ENCODE measurements at regions not wholly inside any gene's neighbourhood (a gene's known extent, or its start where the extent isn't known, plus 50 kb on each side); places are given as distances from the start of the nearest gene placed in this dataset.

DNA sequence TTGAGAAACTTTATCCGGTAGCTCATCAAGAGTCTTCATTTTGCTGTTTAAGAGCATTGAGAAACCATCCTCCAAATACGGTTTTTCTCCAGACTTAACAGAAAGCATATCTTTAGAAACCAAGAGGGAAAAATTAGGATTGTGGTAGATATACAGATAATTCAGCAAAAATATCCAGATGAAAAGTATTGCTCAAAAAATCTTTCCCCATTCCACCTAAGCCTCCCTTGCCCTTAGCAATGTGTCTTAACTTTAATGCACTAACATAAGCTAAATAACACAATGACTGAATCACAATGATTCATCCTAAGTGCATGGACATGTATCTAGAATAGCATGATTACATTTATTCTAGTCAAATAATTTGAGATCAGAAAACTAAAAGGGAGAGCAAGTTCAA lies 130.3 kb upstream of the TARS1 start:
- Mint-ChIP-seq H3K4me3 (no peak overlapping the region), H3K9me3 (peaks cover 0 to 8% (median 0%) of the 10 kb centered on the region in 8 donors), H3K36me3 (no peaks in the 10 kb centered on the region), H3K27me3 (peaks cover 2% of the 10 kb centered on the region in 2 donors), H3K4me1 (no peaks in the 10 kb centered on the region), H3K27ac (no peak overlapping the region)
- no peak overlapping the region for H3K27ac ChIP-seq (ENCODE audit: low read depth, low read length)
- H3K4me1 ChIP-seq (ENCODE audit: insufficient read depth, low read length) = no peaks in the 10 kb centered on the region
- DNase-seq = no peak
- ChIA-PET CTCF (ENCODE audit: partially characterized antibody) (interaction anchor here (0.9 kb wide), 1 partner anchor 10 kb away, joined by 3 read pairs; no protein-coding TSS in a partner anchor), POLR2A (ENCODE audit: partially characterized antibody) (no interaction called here)
- no peaks in the 10 kb centered on the region for H3K9me3 ChIP-seq (ENCODE audit: control insufficient read depth in 1 of 2, low read length in 2 of 2)
- H3K36me3 ChIP-seq (ENCODE audit: insufficient read depth, low read length) = no peaks in the 10 kb centered on the region
- H3K27me3 ChIP-seq (ENCODE audit: insufficient read depth, low read length) = no peaks in the 10 kb centered on the region
- intact Hi-C loops (cut with micrococcal nuclease) = no loop called here
- H3K4me3 ChIP-seq (ENCODE audit: low read length in 2 of 2) = no peak overlapping the region

DNA sequence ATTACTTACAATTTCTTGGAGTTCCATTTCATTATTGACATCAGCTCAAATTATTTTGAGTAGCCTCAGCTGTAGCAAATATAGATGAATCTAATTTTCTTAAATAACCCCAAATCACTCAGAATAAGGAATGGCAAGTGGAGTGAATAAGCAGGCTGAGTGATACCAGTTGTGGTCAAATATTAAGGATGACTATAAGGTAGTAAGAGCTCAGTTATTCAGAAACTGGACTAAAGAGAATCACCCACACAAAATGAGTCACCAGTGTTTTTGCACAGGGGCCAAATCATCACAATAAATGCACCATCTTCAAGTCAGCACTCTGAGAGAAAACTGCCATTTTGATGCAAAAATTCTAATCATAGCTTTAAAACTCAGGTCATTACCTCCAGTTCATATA lies 128.9 kb upstream of the TARS1 start:
- Mint-ChIP-seq H3K9me3 (peaks cover 0 to 8% (median 0%) of the 10 kb centered on the region in 8 donors), H3K4me1 (no peaks in the 10 kb centered on the region), H3K27ac (no peak overlapping the region), H3K36me3 (no peaks in the 10 kb centered on the region), H3K27me3 (peaks cover 2% of the 10 kb centered on the region in 2 donors), H3K4me3 (no peak overlapping the region)
- intact Hi-C loops (cut with micrococcal nuclease) = no loop called here
- Histone ChIP-seq H3K27ac (ENCODE audit: low read depth, low read length) (no peak overlapping the region), H3K36me3 (ENCODE audit: insufficient read depth, low read length) (no peaks in the 10 kb centered on the region), H3K4me1 (ENCODE audit: insufficient read depth, low read length) (no peaks in the 10 kb centered on the region), H3K9me3 (ENCODE audit: control insufficient read depth in 1 of 2, low read length in 2 of 2) (no peaks in the 10 kb centered on the region), H3K4me3 (ENCODE audit: low read length in 2 of 2) (no peak overlapping the region), H3K27me3 (ENCODE audit: insufficient read depth, low read length) (no peaks in the 10 kb centered on the region)
- ChIA-PET CTCF (ENCODE audit: partially characterized antibody) (interaction anchor here (0.7 kb wide), 1 partner anchor 8 kb away, joined by 3 read pairs; no protein-coding TSS in a partner anchor), POLR2A (ENCODE audit: partially characterized antibody) (no interaction called here)
- DNase-seq = no peak

DNA sequence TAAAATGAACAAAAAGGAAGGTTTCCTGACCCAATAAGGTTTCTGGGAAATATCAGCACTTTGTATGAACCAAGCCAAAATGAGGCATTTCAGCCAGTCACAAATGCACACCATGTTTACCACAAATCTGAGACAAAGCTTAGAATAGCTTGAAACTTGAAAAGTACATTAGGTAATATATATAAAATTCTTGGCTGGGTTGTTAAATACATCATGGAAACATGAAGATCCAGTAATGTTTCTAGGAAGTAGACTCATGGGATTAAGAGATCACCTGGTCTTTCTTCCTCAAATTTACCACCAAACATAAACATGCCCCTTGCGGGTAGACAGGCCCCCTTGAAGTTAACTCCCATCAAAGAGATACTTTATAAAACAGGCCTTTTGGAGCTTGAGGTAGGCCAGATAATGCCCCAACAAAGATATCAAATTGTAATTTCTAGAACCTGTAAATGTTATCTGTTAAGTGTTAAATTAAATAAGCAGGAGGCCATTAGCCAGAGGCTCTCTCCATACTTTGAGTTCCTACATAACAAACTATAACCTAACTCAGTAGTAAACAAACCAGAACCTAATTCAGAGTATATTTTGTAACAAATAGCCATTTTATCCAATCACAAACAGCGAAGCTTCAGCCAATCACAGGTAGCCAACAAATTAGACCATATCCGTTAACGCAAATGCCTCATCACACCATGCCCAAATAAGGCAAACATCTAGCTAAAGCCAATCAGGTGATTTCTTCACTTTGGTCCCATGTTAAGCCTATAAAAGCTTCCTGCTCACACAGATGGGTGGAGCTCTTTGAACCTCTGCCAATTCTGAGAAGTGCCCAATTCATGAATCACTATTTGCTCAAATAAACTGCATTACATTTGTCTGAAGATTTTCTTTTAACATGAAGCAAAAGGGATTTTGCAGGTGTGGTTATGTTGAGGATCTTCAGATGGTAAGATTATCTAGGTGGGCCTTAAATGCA lies 127.9 kb upstream of the TARS1 start:
- Histone ChIP-seq H3K4me1 (ENCODE audit: insufficient read depth, low read length) (no peaks in the 10 kb centered on the region), H3K9me3 (ENCODE audit: control insufficient read depth in 1 of 2, low read length in 2 of 2) (no peaks in the 10 kb centered on the region), H3K4me3 (ENCODE audit: low read length in 2 of 2) (no peak overlapping the region), H3K27ac (ENCODE audit: low read depth, low read length) (no peak overlapping the region), H3K27me3 (ENCODE audit: insufficient read depth, low read length) (no peaks in the 10 kb centered on the region), H3K36me3 (ENCODE audit: insufficient read depth, low read length) (no peaks in the 10 kb centered on the region)
- peaks cover 0 to 8% (median 0%) of the 10 kb centered on the region in 8 donors for H3K9me3 Mint-ChIP-seq
- no peak overlapping the region for H3K27ac Mint-ChIP-seq
- no peak for DNase-seq
- ChIA-PET CTCF (ENCODE audit: partially characterized antibody) (no interaction called here), POLR2A (ENCODE audit: partially characterized antibody) (no interaction called here)
- no peaks in the 10 kb centered on the region for H3K4me1 Mint-ChIP-seq
- intact Hi-C loops (cut with micrococcal nuclease) = no loop called here
- H3K27me3 Mint-ChIP-seq = peaks cover 2% of the 10 kb centered on the region in 2 donors
- no peaks in the 10 kb centered on the region for H3K36me3 Mint-ChIP-seq
- H3K4me3 Mint-ChIP-seq = no peak overlapping the region

DNA sequence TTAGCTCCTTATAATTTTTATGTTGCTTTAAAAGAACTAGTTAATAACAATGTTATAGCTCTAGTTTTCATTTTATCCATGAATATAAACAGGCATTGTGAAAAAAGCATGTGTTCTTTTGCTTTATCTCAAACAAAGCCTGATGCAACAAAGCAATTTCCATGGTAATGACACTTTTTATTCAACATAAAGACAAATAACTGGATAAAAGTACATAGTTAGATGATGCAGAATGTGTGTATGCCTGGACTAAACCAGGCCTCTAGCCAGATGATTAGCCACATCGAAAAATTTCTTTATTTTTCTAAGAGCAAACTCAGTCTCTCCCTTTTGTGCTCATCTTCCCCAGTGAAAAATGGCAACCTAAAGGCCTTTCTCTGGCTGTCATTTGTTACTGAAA lies 125.6 kb upstream of the TARS1 start:
- H3K4me3 ChIP-seq (ENCODE audit: low read length in 2 of 2) = no peak overlapping the region
- H3K27me3 ChIP-seq (ENCODE audit: insufficient read depth, low read length) = no peaks in the 10 kb centered on the region
- peaks cover 0 to 3% (median 0%) of the 10 kb centered on the region in 8 donors for H3K9me3 Mint-ChIP-seq
- no peak for DNase-seq
- H3K27ac Mint-ChIP-seq = no peak overlapping the region
- no peak overlapping the region for H3K4me3 Mint-ChIP-seq
- no peaks in the 10 kb centered on the region for H3K4me1 ChIP-seq (ENCODE audit: insufficient read depth, low read length)
- no peaks in the 10 kb centered on the region for H3K4me1 Mint-ChIP-seq
- H3K36me3 Mint-ChIP-seq = no peaks in the 10 kb centered on the region
- no peaks in the 10 kb centered on the region for H3K9me3 ChIP-seq (ENCODE audit: control insufficient read depth in 1 of 2, low read length in 2 of 2)
- ChIA-PET CTCF (ENCODE audit: partially characterized antibody) (no interaction called here), POLR2A (ENCODE audit: partially characterized antibody) (no interaction called here)
- H3K27me3 Mint-ChIP-seq = no peaks in the 10 kb centered on the region
- intact Hi-C loops (cut with micrococcal nuclease) = no loop called here
- no peaks in the 10 kb centered on the region for H3K36me3 ChIP-seq (ENCODE audit: insufficient read depth, low read length)
- H3K27ac ChIP-seq (ENCODE audit: low read depth, low read length) = no peak overlapping the region

DNA sequence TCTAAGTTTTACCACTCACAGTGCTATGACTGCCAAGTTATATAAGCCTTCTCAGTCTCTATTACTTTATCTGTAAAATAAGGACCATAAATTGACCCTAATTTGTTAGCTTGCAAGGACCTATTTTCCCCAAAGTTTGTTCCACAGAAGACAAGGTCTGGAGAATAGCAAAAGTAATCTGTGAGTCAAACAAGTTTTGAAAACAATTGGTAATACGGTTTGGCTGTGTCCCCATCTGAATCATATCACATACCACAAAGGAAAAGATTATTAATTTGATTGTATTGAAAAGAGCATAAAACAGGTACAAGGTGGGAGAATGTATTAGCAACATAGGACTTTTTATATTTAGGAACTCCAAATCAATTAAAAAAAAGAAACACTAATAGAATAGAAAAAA lies 124.0 kb upstream of the TARS1 start:
- H3K4me3 Mint-ChIP-seq = no peak overlapping the region
- H3K9me3 Mint-ChIP-seq = peaks cover 0 to 3% (median 0%) of the 10 kb centered on the region in 8 donors
- Histone ChIP-seq H3K4me1 (ENCODE audit: insufficient read depth, low read length) (no peaks in the 10 kb centered on the region), H3K27ac (ENCODE audit: low read depth, low read length) (no peak overlapping the region), H3K9me3 (ENCODE audit: control insufficient read depth in 1 of 2, low read length in 2 of 2) (no peaks in the 10 kb centered on the region), H3K27me3 (ENCODE audit: insufficient read depth, low read length) (no peaks in the 10 kb centered on the region), H3K4me3 (ENCODE audit: low read length in 2 of 2) (no peak overlapping the region), H3K36me3 (ENCODE audit: insufficient read depth, low read length) (no peaks in the 10 kb centered on the region)
- intact Hi-C loops (cut with micrococcal nuclease) = no loop called here
- H3K4me1 Mint-ChIP-seq = no peaks in the 10 kb centered on the region
- no peak for DNase-seq
- POLR2A ChIA-PET (ENCODE audit: partially characterized antibody) = no interaction called here
- H3K27ac Mint-ChIP-seq = no peak overlapping the region
- CTCF ChIA-PET (ENCODE audit: partially characterized antibody) = no interaction called here
- no peaks in the 10 kb centered on the region for H3K27me3 Mint-ChIP-seq
- H3K36me3 Mint-ChIP-seq = no peaks in the 10 kb centered on the region

DNA sequence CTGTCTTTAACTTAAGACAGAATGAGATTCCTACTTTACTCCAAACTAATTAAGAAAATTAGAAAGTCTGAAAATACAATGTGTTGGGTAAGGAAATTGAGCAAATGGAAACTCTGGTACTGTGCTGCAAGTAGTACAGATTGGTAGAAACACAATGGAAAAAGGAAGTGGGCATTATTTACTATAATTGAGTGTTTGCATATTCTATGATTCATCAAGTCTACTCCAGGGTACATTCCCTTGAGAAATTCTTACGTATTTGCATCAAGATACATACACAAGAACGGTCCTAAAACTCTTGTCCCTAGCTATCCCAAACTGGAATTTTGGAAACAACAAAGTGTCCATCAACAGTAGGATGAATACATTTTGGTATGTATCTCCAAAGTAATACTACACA lies 123.5 kb upstream of the TARS1 start:
- H3K27ac Mint-ChIP-seq = no peak overlapping the region
- Histone ChIP-seq H3K4me1 (ENCODE audit: insufficient read depth, low read length) (no peaks in the 10 kb centered on the region), H3K4me3 (ENCODE audit: low read length in 2 of 2) (no peak overlapping the region), H3K27ac (ENCODE audit: low read depth, low read length) (no peak overlapping the region), H3K27me3 (ENCODE audit: insufficient read depth, low read length) (no peaks in the 10 kb centered on the region), H3K9me3 (ENCODE audit: control insufficient read depth in 1 of 2, low read length in 2 of 2) (no peaks in the 10 kb centered on the region), H3K36me3 (ENCODE audit: insufficient read depth, low read length) (no peaks in the 10 kb centered on the region)
- intact Hi-C loops (cut with micrococcal nuclease) = no loop called here
- H3K4me1 Mint-ChIP-seq = no peaks in the 10 kb centered on the region
- no peak overlapping the region for H3K4me3 Mint-ChIP-seq
- CTCF ChIA-PET (ENCODE audit: partially characterized antibody) = no interaction called here
- no peaks in the 10 kb centered on the region for H3K27me3 Mint-ChIP-seq
- POLR2A ChIA-PET (ENCODE audit: partially characterized antibody) = no interaction called here
- peaks cover 0 to 3% (median 0%) of the 10 kb centered on the region in 8 donors for H3K9me3 Mint-ChIP-seq
- no peaks in the 10 kb centered on the region for H3K36me3 Mint-ChIP-seq
- DNase-seq = no peak

DNA sequence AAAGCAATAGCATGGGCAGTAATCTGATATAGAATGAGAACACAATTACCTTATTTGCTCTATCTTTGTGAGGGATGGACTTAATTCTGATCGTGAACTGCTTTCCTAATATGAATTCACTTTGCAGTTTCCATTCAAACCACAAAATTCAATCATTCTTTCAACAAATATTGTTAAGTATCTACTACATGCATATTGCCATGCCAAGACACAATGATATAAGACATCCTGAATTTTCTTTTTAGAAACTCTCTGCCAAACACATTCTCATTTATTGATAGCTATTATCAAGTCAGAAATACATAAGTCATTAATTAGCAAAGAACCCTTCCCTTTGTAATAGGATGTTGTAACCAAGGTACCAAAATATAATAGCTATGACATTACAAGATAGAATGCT lies 121.6 kb upstream of the TARS1 start:
- Mint-ChIP-seq H3K4me1 (no peaks in the 10 kb centered on the region), H3K36me3 (no peaks in the 10 kb centered on the region), H3K27ac (no peak overlapping the region), H3K4me3 (no peak overlapping the region), H3K9me3 (peaks cover 0 to 3% (median 0%) of the 10 kb centered on the region in 8 donors), H3K27me3 (no peaks in the 10 kb centered on the region)
- H3K4me3 ChIP-seq (ENCODE audit: low read length in 2 of 2) = no peak overlapping the region
- no peaks in the 10 kb centered on the region for H3K27me3 ChIP-seq (ENCODE audit: insufficient read depth, low read length)
- ChIA-PET CTCF (ENCODE audit: partially characterized antibody) (interaction anchor here (1.1 kb wide), 1 partner anchor 8 kb away, joined by 3 read pairs; no protein-coding TSS in a partner anchor), POLR2A (ENCODE audit: partially characterized antibody) (no interaction called here)
- intact Hi-C loops (cut with micrococcal nuclease) = no loop called here
- no peaks in the 10 kb centered on the region for H3K4me1 ChIP-seq (ENCODE audit: insufficient read depth, low read length)
- no peaks in the 10 kb centered on the region for H3K36me3 ChIP-seq (ENCODE audit: insufficient read depth, low read length)
- no peak overlapping the region for H3K27ac ChIP-seq (ENCODE audit: low read depth, low read length)
- H3K9me3 ChIP-seq (ENCODE audit: control insufficient read depth in 1 of 2, low read length in 2 of 2) = no peaks in the 10 kb centered on the region
- no peak for DNase-seq
